ENCODE measurements at regions not wholly inside any gene's neighbourhood (a gene's known extent, or its start where the extent isn't known, plus 50 kb on each side); places are given as distances from the start of the nearest gene placed in this dataset.
A peak's percentile ranks its signal among the peaks of the same experiment; 100 is the strongest.

DNA sequence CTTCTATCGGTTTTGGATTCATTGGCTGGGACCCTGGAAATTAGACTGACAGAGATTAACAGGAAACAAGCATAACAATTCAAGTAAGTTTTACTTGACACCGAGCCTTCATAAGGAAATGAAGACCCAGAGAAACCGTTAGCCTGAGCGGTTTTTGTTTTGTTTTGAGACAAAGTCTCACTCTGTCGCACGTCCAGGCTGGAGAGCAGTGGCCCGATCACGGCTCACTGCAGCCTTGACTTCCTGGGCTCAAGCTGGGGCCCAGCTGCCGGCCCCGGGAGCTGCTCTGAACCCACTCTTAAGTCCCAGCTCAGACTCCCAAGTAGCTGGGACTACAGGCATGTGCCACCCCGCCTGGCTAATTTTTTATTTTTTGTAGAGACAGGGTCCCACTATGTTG lies 321.3 kb downstream of the SEC14L1 start:
- DNase-seq, result no peak

DNA sequence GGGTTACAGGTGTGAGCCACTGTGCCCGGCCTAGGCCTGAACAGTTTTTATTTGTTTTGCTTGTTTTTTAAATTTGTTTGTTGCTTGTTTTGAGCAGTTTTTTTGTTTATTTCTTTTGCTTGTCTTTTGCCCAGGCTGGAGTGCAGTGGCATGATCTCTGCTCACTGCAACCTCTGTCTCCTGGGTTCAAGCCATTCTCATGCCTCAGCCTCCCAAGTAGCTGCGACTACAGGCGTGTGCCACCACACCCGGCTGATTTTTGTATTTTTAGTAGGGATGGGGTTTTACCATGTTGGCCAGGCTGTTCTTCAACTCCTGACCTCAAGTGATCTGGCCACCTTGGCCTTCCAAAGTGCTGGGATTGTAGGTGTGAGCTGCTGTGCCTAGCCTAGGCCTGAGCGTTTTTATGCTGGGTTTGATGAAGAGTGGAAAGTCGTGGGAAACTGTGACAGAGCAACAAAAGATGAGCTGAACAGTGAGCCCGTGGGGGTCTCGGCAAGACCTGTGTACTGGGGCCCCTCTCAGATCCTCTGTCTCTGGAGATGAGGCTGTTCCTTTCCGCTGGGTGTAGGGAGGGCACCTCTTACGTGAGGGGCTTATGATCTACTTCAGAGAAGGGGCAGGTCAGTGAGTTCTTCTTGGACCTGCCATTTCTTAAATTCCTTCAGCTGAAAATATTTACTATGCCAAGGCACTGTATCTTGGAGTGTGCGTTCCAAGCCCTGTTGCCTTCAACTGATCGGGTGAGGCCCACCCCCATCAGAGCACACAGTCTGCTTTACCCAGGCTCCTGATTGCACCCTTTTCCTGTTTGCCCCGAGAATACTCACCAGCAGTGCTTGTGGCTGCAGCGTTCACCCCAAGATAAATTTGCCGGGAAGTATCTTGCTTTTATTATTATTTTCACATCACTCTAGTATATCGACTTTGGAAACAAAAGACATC lies 322.1 kb downstream of the SEC14L1 start:
- DNase-seq, result no peak

DNA sequence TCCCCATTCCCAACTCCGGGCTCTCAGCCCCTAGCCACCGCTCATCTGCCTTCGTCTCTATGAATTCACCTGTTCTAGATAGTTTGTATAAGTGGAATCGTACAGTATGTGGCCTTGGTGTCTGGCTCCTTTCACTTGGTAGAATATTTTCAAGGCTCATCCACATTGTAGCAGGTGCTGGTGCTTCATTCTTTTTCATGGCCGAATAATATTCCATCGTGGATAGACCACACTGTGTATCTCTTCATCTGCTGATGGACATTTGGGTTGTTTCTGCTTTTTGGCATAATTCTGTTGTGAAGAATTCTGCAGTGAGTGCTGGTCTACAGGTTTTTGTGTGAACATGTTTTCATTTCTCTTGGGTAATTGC lies 324.2 kb downstream of the SEC14L1 start:
- no peak for DNase-seq

DNA sequence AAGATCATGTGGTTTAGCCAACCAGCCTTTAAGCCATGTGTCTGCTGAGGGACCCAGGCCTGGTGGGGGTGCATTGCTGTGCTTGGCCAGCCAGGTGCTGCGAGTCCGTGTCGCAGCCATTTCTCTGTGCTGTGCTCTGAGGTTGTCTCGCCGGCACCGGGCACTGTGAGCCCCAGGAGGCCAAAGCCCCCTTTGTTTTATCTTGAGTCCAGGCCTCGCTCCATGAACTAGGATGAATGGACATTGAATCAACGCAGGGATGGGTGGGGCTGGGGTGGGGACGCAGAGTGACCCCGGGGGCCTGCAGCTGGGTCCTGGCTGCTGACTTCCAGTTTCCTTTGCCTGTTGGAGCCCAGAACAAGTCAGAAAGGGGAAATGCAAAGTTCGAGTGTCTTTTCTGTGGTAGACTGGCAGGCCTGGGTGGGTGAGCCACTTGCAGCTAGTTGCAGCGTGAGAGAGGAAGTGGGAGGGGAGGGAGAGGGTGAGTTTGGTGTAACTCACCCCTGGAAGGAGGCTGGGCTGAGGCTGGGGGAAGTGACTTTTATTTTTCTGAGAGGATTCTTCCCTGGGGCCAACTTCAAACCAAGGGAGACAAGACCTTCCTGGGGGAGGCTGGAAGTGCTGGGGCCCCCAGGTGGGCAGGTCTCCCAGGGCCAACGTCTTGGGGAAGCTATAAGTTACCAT lies 324.7 kb downstream of the SEC14L1 start:
- peak; percentile 86 for DNase-seq

DNA sequence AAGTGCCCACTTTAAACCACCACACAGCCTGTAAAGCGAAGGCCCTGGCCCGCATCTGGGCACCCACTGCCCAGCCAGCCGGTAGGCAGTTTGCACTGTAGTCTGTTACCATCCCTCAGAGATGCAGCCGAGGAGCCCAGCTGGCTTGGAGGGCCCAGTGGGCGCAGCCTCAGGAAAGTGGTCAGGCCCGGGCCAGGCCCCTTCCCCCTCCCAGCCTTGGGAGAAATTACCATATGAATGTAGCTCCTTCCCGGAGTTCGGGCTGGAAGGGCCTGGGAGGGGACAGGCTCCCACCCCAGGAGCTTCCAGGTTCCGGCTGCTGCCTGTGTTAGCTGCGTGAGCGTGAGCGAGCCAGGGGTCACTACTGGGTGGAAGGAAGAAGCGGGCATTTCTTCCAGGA lies 325.4 kb downstream of the SEC14L1 start:
- DNase-seq, result no peak

DNA sequence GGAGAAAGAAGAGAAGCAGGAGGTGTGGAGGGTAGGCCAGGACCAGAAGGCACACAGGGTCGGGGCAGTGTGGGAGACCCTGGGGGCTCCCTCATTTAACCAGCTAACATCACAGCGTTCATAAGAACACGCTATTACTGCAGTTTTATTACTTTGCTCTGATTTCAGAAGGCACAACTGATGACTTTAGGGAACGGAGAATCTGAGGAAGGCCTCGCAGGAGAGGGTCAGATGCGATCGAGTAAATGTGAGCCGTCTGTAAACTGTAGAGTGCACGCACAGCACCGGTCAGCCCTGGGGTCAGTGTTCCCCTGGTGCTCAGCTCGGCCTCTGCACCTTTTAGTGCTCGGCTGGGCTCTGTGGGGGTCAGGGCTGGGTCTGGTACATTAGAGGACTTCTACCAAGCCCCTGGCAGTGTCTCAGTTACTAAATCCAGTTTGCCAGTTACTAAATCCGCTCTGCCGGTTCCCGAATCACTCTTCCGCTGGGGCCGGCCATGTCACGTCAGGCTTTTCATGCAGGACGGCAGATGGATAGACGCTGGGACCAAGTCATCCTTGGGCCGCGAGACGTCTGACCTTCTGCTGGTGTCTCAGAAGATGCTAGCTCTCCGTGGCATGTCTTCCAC lies 325.9 kb downstream of the SEC14L1 start:
- no peak for DNase-seq

DNA sequence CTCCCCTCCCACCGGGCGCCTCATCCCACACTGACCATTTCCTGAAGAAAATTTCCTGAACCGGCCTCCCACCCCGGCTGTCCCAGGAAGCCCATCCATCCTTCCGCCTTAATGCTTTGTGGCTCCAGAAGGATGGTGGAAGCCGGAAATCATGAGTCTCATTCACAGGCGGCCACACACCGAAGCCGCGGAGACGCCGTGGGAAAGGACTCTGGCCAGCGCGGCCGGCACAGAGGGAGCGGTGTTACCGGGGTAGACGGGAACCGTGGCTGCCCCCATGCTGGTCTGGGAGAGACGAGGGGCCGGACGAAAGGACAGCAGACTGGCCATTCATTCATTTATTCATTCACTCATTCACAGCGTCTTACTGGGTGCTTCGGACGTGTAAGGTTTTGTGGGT lies 326.8 kb downstream of the SEC14L1 start:
- DNase-seq, result no peak

DNA sequence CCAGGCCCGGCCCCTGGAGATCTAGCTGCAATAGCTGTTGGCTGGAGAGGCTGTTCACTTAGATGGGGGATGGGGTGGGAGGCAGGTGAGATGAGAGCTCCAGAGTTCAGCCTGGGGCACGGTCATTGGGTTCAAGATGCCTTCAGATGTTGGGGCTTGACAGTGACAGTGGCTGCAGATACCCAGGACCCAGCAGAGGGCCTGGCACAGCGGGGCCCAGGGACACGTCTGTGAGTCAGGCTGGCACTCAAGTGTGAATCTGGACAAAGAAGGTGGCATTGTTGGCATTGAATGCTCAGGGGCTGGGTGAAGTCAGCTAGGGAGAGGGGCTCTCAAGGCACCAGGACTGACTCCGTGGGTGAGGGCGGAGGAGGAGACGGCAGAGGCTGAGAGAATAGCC lies 328.1 kb downstream of the SEC14L1 start:
- DNase-seq, result no peak

DNA sequence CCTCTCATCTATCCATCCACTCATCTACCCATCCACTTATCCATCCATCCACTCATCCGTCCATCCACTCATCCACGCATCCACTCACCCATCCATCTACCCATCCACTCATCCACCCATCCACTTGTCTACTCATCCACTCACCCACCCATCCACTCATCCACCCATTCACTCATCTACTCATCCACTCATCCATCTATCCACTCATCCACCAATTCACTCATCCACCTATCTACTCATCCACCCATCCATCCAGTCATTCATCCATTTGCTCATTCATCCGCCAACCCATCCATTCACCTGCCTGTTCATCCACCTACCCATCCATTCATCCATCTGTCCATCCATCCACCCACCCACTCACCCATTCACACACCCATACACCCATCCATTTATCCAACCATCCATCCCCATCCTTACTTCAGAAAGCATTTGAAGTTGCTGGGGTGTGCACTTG lies 329.6 kb downstream of the SEC14L1 start:
- no peak for DNase-seq

DNA sequence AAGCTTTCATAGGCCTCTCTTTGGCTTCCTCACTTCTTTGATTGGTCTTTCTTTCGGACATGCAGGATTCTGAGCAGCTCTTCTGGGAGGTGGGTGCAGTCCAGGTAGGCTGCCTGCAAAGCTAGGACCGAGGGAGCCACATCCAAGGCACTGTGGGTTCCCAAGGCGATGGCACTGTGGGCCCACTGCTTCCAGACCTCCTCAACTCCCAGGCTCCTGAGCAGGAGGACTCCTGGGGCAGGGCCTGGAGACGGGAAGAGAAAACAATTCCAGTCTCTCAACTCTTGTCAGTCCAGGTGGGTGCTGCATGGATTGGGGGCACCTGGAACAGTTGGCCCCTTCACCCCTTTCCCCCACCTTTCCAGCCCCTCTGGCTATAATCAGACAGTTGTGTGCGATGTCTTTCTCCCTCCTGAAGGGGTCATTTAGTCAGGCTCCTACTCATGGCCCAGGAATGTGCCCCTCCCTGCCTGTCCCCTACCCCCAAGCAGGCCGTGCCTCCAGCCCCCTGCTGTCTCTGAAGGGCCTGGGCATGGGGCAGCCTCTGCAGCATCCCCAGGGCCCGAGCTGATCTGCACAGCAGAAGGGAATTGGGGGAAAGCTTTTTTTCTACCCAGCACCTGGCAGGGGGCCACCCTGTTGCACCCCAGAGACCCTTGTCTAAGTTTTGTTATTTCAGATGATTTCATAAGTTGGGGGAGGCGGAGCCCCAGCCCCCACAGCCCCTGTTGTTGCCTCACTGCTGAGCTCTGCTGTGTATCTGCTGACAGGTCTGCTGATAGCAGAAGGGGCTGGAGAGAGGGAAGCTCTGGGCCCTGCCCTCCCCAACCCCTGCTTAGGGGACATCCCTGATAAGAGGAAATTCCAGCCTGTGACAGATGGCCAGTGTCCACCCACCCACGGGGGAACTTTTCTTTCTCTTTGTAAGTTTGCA lies 330.3 kb downstream of the SEC14L1 start:
- no peak for DNase-seq

DNA sequence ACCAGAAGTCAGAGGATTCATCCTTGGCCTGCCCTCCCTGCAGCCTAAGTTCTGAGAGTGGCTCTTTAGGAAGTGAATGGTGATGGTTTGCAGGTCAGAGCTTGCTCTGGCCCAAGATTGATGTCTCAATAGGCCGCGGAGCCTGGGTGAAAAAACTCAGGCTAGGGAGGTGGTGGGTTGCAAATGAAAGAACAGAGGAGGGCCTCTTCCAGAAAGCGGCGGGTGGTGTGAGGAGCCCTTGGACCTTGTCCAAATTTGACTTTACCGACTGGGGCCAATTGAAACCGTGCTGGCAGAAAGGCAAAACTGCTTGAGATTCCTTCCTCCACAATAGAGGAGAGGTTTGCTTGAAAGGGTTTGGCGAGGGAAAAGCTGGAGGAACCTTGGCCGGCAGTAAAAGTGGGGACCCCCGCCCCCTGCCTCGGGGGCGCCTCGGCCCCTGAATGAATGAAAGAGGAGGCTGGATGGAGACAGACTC lies 331.3 kb downstream of the SEC14L1 start:
- DNase-seq, result no peak

DNA sequence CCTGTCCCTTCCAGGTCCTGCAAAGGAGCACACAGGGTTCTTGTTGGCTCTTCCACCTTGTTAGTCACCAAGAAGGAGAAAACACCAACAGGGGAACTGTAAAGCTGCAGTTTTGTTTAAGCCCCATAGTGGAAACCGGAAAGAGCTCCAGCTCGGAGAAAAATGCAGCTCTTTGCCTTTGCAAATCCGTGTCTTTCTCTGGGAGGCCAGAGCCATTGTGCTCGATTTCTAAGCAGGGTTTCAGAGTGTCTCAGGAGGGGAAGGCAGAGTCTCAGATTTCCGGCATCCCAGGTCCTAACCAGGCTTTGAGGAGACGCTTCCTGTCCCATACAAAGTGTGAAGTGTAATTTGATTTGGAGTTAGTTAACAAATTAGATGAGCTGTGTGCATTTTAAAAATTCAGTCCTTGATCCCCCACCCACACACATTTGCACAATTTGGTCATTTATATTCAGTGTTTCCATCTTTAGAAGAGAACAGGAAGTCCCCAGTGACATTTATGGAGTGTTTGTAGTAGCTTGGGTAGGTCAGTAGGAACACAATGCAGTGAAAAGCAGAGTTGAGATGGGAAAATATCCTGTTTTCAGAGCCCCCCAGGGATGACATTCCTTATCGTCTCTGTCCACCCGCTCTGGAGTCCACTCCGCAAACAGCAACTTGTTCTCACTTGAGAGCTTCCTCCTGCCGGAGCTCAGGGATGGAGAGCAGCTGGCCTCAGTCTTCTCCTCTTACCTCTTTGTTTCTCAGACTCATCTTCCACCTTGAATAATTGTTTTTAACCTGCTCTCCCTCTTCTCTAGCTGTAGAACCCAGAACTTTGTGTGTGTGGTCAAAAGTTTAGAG lies 331.9 kb downstream of the SEC14L1 start:
- DNase-seq, result peak; percentile 78

DNA sequence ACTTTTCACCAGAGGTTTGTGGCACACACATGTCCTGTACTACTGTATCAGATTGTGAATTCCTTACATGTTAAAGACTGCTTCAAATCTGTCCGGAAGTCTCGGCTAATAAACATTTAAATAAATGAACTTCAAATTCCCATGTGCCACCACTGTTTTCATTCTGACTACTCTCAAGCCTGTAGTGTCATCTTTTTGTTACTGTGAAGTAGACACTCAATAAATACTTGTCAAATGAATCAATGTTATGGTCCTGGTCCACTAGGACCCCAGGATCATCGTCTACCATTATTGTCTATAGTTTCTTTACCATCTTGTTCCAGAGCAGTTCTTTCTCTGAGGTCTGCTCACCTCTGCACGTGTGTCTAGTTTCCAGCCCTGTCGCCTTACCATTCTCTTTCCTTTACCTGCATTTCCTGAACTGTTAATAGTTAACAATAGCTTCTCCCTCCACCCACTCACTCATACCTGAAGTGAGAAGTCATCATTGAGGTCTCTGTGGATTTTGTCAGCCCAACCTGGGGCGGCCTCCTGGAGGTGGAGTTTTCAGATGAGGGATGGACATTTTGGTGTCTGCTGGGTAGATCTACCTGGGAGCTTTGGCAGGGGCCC lies 333.0 kb downstream of the SEC14L1 start:
- no peak for DNase-seq

DNA sequence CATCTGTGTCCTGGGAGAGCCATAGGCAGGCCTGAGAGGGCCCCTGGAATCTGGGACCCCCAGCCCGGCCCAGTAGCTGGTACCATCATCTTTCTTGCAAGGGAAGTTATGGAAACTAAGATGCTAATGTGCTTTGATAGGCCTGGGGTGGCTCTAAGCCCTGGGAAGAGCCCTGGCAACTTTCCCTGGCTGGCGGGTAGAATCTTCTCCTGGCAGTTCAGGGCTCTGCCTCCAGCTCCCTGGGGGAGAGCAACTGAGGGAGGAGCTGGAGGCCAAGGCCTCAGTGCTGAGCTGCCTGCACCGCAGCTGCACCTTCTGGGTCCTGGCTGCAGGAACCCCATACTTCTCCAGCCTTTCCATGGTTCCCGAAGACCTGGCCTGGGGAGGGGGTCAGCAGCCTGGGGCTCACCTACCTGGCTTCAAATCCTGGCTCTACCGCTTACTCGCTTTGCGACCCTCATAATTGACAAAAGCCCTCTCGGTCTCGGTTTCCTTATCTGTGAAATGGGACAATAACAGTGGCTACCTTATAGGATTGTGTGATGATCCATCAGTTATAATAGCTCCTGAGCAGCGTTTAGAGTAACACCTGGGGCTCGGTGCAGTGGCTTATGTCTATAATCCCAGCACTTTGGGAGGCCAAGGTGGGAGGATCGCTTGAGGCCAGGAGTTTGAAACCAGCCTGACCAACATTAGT lies 333.7 kb downstream of the SEC14L1 start:
- no peak for DNase-seq

DNA sequence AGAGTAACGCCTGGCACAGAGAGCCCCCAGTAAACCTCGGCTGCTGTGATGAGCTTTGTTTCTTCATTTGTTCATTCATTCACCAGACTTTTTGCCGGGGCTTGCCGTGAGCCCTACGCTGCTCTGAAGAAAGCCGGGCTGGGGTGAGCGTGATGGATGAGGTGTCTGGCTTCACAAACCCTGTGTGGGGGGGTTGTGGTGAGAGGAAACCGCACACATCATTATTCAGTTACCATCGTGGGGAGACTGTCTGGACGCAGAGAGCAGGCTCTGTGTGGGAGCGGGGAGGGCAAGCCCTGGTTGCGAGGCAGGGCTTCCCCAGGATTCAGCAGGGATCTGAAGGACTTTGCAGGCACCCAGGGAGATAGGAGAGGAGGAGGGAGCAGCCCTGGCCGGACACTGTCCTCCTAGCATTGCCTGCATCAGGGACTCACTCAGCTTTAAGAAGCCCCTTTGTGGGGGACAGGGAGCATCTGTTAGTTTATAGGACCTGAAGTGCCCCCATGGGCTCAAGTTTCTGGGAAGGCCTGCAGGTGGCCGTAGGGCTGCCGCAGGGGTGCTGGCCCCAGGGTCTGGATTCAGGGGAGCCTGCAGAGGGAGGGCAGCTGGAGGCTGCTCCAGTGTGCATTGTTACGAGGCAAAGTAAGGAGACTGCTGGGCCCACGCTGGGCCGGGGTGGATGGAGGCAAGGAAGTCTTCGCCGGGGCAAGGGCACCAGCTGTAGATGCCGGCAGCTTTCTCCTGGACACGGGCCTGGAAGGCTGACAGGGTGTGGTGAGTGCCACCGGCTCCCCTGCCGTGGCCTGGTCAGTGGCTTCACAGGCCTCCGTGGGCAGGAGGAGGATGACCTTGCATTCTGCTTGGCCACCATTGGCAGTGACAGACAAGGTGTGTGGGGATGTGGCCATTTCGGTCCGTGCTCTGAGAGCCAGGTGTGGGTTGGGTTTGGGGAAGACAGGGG lies 334.5 kb downstream of the SEC14L1 start:
- peak; percentile 87 for DNase-seq

DNA sequence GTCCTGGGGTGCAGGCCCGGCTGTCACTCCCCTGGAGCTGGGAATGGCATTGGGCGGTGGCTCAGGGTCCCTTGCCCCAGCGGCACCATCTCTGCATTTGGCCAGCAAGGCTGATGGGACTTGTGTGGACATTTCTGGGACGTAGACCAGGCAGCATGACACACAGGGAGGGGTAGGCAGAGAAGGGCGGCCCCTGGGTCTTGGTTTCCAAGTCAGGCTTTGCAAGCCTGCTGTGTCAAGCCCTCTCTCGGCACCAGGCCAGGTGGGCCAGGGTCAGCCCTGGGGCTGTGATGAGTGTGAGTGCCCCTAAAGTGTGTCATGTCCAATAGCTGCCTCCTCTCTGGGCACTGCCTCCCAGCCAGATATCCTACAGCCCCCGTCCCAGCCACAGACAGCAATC lies 335.2 kb downstream of the SEC14L1 start:
- no peak for DNase-seq

DNA sequence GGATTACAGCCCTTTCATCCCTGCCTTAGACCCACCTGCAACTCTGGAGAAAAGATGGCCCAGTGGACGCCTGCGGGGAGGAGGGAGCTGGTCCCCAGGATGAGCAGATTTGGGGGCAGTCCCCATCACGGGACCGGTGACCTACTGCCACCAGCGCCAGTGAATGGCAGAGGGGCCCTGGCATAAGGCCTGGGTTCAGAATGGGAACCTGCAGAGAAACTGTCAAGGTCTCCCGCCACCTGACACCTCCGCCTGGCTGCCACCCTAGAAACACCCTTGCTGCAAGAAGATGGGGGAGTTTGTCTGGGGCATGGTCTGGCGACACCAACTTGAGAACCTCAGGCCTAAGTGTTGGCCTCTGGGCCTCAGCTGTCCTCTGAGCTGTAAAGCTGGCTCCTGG lies 335.7 kb downstream of the SEC14L1 start:
- DNase-seq, result no peak

DNA sequence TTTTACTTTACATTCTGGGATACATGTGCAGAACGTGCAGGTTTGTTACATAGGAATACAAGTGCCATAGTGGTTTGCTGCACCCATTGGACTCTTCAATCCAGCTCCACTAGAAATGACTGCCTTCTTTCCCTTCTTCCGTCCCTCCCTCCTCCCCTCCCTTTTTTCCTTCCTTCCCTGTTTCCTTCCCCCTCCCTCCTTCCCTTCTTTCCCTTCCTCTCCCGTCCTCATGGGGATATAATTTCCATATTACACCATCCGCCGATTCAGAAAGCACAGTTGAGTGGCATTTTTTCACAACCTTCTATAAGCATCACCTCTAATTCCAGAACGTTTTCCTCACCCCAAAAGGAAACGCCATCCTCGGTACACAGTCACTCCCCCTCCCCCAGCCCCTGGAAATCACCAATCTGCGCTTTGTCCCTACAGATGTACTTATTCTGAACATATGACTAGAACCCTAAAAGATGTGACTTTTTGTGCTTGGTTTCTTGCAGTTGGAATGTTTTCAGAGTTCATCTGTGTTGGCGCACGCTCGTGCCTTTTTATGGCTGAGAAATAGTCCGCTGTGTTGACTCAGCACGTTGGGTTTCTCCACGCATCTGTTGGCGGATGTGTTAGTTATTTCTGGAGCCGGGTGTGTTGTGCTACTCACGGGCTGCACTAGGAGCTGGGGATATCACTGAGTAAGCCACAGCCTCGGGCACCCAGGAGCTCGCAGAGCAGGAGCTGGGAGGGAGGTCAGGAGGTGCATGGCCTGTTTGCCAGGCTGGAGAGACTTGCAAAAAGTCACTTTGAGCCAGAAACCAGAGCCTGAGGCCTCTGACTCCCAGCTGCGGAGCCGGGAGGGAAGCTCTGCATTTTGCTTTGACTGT lies 336.4 kb downstream of the SEC14L1 start:
- DNase-seq, result no peak
